ENCODE measurements at regions not wholly inside any gene's neighbourhood (a gene's known extent, or its start where the extent isn't known, plus 50 kb on each side); places are given as distances from the start of the nearest gene placed in this dataset.

DNA sequence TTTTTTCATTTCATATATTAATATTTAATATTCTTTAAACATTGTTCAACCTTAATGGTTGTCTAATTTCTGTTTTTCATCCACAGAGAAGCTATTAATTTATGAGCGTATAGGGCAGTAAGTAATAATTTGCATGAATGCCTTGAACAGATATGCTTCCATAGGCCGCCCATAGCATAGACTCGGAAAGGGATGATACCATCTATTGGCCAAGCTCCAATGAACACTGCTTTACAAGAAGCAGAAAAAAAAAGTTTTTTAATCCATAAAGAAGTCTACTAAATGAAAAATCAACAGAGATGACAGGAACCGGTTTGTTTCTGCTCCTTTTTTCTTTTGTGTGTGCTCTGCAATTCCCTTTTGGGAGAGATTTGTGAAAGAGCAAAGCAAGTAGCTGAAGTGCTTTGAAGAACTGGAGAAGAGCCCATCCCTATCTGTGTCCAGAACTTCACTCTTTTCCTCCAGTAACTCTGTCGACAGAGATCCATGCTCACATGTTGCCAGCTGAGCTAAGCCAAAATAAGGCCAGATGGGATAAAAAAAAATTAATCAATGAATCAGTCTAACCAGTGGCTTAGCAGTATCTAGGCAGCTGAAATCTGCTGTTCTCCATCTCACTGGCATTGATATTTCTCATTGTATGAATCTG, 215.9 kb upstream of the SOX21 start:
- TF ChIP-seq CTCF (IDR thresholded peaks at IDR 0.05 in 8 of 11, conservative IDR thresholded peaks at IDR 0.05 in 3 of 11) (no peak), POLR2A (IDR thresholded peaks at IDR 0.05) (no peak)

All from spleen (tissue), 7 donors.